ENCODE measurements at regions not wholly inside any gene's neighbourhood (a gene's known extent, or its start where the extent isn't known, plus 50 kb on each side); places are given as distances from the start of the nearest gene placed in this dataset.
A peak's percentile ranks its signal among the peaks of the same experiment; 100 is the strongest.

GRCh38 chr6:141552031-141552430 lies 580.7 kb upstream of the GJE1 start:
- peak overlapping the region; percentile 90 for H3K27ac ChIP-seq
- POLR2A ChIA-PET (ENCODE audit: unreplicated experiment) = no interaction called here
- H2AFZ ChIP-seq = no peak overlapping the region
- CTCF ChIA-PET = interaction anchor here (0.7 kb wide), 1 partner anchor 494 kb away, joined by 3 read pairs; no protein-coding TSS in a partner anchor
- peaks cover 38% of the 10 kb centered on the region for H3K9me3 ChIP-seq (ENCODE audit: insufficient read depth, low read depth)
- BruUV-seq (replicated peaks) = no TSS peak
- no peak for TF ChIP-seq EZH2 (IDR thresholded peaks at IDR 0.05; ENCODE audit: low read depth)
- no peak for TF ChIP-seq CTCF (conservative IDR thresholded peaks at IDR 0.05)
- H3K4me3 ChIP-seq = peak overlapping the region; percentile 10
- no peak for DNase-seq
- H3K4me1 ChIP-seq (replicated peaks; ENCODE audit: insufficient read depth) = peaks cover 55% of the 10 kb centered on the region
- no peaks in the 10 kb centered on the region for H3K9me2 ChIP-seq (ENCODE audit: insufficient read depth)
- H3K36me3 ChIP-seq (ENCODE audit: low read depth) = peaks cover 10% of the 10 kb centered on the region
- no peaks in the 10 kb centered on the region for H4K20me1 ChIP-seq (ENCODE audit: insufficient read depth)
- no peaks in the 10 kb centered on the region for H3K27me3 ChIP-seq (ENCODE audit: insufficient read depth, low read depth)
- H3F3A ChIP-seq (ENCODE audit: insufficient read depth, low read depth) = peaks cover 31% of the 10 kb centered on the region
- H3K4me2 ChIP-seq = peak overlapping the region; percentile 50
- intact Hi-C loops (cut with micrococcal nuclease; ENCODE audit: unreplicated experiment) = loop anchor here (1.0 to 10.0 kb wide), 4 partner anchors 131 to 387 kb away; no protein-coding TSS in a partner anchor
- H3K79me2 ChIP-seq (ENCODE audit: low read depth) = no peaks in the 10 kb centered on the region

- POLR2A ChIA-PET (ENCODE audit: unreplicated experiment) = no interaction called here
- Histone ChIP-seq H3K4me1 (replicated peaks; ENCODE audit: insufficient read depth) (peaks cover 55% of the 10 kb centered on the region), H2AFZ (no peak overlapping the region), H3K79me2 (ENCODE audit: low read depth) (no peaks in the 10 kb centered on the region), H3K9me2 (ENCODE audit: insufficient read depth) (no peaks in the 10 kb centered on the region), H3K27me3 (ENCODE audit: insufficient read depth, low read depth) (no peaks in the 10 kb centered on the region), H3K4me2 (no peak overlapping the region), H3K36me3 (ENCODE audit: low read depth) (peaks cover 10% of the 10 kb centered on the region), H3K27ac (peak overlapping the region; percentile 90; the same call in 1 of the 2 replicates), H3K9me3 (ENCODE audit: insufficient read depth, low read depth) (peaks cover 38% of the 10 kb centered on the region), H4K20me1 (ENCODE audit: insufficient read depth) (no peaks in the 10 kb centered on the region), H3K4me3 (0 out of 2 replicates have a peak overlapping the region, but pooled peaks have one; percentile 5), H3F3A (ENCODE audit: insufficient read depth, low read depth) (peaks cover 31% of the 10 kb centered on the region)
- no peak for DNase-seq
- no TSS peak for BruUV-seq (replicated peaks)
- intact Hi-C loops (cut with micrococcal nuclease; ENCODE audit: unreplicated experiment) = loop anchor here (10.0 kb wide), 2 partner anchors 167 to 387 kb away; no protein-coding TSS in a partner anchor
- TF ChIP-seq CTCF (conservative IDR thresholded peaks at IDR 0.05) (no peak), EZH2 (IDR thresholded peaks at IDR 0.05; ENCODE audit: low read depth) (no peak)
- CTCF ChIA-PET = no interaction called here
Measured at GRCh38 chr6:141551318-141551717, 581.4 kb upstream of the GJE1 start.

GRCh38 chr6:141550471-141550870 lies 582.3 kb upstream of the GJE1 start:
- H3K4me3 ChIP-seq = no peak overlapping the region
- H3K27ac ChIP-seq = no peak overlapping the region
- no peaks in the 10 kb centered on the region for H3K9me2 ChIP-seq (ENCODE audit: insufficient read depth)
- H3K27me3 ChIP-seq (ENCODE audit: insufficient read depth, low read depth) = no peaks in the 10 kb centered on the region
- ChIA-PET POLR2A (ENCODE audit: unreplicated experiment) (interaction anchor here (0.6 kb wide), 1 partner anchor 163 kb away, joined by 4 read pairs; no protein-coding TSS in a partner anchor), CTCF (no interaction called here)
- no TSS peak for BruUV-seq (replicated peaks)
- H3K36me3 ChIP-seq (ENCODE audit: low read depth) = peaks cover 10% of the 10 kb centered on the region
- no peak for DNase-seq
- intact Hi-C loops (cut with micrococcal nuclease; ENCODE audit: unreplicated experiment) = loop anchor here (10.0 kb wide), 2 partner anchors 166 to 386 kb away; no protein-coding TSS in a partner anchor
- H3K9me3 ChIP-seq (ENCODE audit: insufficient read depth, low read depth) = peaks cover 38% of the 10 kb centered on the region
- no peaks in the 10 kb centered on the region for H4K20me1 ChIP-seq (ENCODE audit: insufficient read depth)
- no peak for TF ChIP-seq CTCF (conservative IDR thresholded peaks at IDR 0.05)
- TF ChIP-seq EZH2 (IDR thresholded peaks at IDR 0.05; ENCODE audit: low read depth) = no peak
- peaks cover 55% of the 10 kb centered on the region for H3K4me1 ChIP-seq (replicated peaks; ENCODE audit: insufficient read depth)
- H3K4me2 ChIP-seq = no peak overlapping the region
- peaks cover 31% of the 10 kb centered on the region for H3F3A ChIP-seq (ENCODE audit: insufficient read depth, low read depth)
- H3K79me2 ChIP-seq (ENCODE audit: low read depth) = no peaks in the 10 kb centered on the region
- no peak overlapping the region for H2AFZ ChIP-seq

All from PC-9 (cell line).